Endothelial cell of umbilical vein (primary cell): ENCODE measurements at regions not wholly inside any gene's neighbourhood (a gene's known extent, or its start where the extent isn't known, plus 50 kb on each side); places are given as distances from the start of the nearest gene placed in this dataset.

Experiments
- BruUV-seq: library from RNA; stranded (reverse); fragments of 400-500 nt; replicated peaks from 2 replicates; lab custom pipeline; 2021; lab: Mats Ljungman, UMichigan
- CTCF ChIA-PET: fragments of 300-600, 350-600 bp; sonication (Branson Sonifier 250); formaldehyde crosslinking; loops from one replicate; lab custom pipeline; 2021; ENCODE audit warnings: antibody characterized with exemption, inconsistent platforms; lab: Charles Lee
- POLR2A ChIA-PET: fragments of 300-600, 350-600 bp; sonication (Branson Sonifier 250); formaldehyde crosslinking; loops from one replicate; lab custom pipeline; 2021; ENCODE audit warnings: antibody characterized with exemption, inconsistent platforms; lab: Charles Lee
- DNase-seq: peaks from one replicate; pipeline ENCODE4 v3.0.0-alpha.2; 2011; ENCODE audit warnings: low read depth, low spot score
- FAIRE-seq: peaks from 2 replicates; lab custom pipeline; 2011; peaks lifted over from hg19 to GRCh38; lab: Jason Lieb, UNC
- H2AFZ ChIP-seq: 2 replicates; pipeline ENCODE4 v1.6.0; 2012; ENCODE audit warnings: low read depth, low read length, control low read depth, inconsistent platforms
- H3K27ac ChIP-seq: 2 replicates; pipeline ENCODE4 v1.5.1; 2011; ENCODE audit warnings: low read depth, mild to moderate bottlenecking, control low read depth, low read length, moderate library complexity; ENCODE audit not compliant: insufficient read depth
- H3K27me3 ChIP-seq, 2 experiments: 2 replicates each; pipeline versions ENCODE4 v1.6.0 to v1.6.1; 2011; ENCODE audit warnings: low read length in 2 of 2, mixed read lengths in 1 of 2; ENCODE audit not compliant: control insufficient read depth in 2 of 2, insufficient read depth in 2 of 2
- H3K36me3 ChIP-seq, 2 experiments: 2 replicates in 1 of 2; 3 replicates in 1 of 2; pipeline ENCODE4 v1.5.1; 2011; ENCODE audit warnings: low read length in 2 of 2, mild to moderate bottlenecking in 1 of 2, moderate library complexity in 1 of 2; ENCODE audit not compliant: control insufficient read depth in 2 of 2, insufficient read depth in 2 of 2; ENCODE audit errors: extremely low read depth in 1 of 2
- H3K4me1 ChIP-seq: 3 replicates; pipeline ENCODE4 v1.5.1; 2011; ENCODE audit warnings: mild to moderate bottlenecking, low read length; ENCODE audit not compliant: control insufficient read depth, insufficient read depth; ENCODE audit errors: extremely low read depth
- H3K4me2 ChIP-seq: 2 replicates; pipeline ENCODE4 v1.6.1; 2011; ENCODE audit warnings: low read length, control low read depth, mixed read lengths; ENCODE audit not compliant: insufficient read depth
- H3K4me3 ChIP-seq, 3 experiments: fragments of 200-600 bp in 1 of 3; sonication (generic), shearing (Covaris generic) in 1 of 3; replicated peaks in 1 of 3; 2 replicates each; pipeline ENCODE4 v1.5.1; 2011 to 2016; ENCODE audit warnings: control low read depth in 3 of 3, low read length in 3 of 3, mild to moderate bottlenecking in 2 of 3, inconsistent platforms in 1 of 3, low read depth in 1 of 3, moderate library complexity in 1 of 3; ENCODE audit not compliant: insufficient read depth in 1 of 3
- H3K79me2 ChIP-seq: 2 replicates; pipeline ENCODE4 v1.6.0; 2012; ENCODE audit warnings: low read length, inconsistent platforms; ENCODE audit not compliant: control insufficient read depth, insufficient read depth
- H3K9ac ChIP-seq: replicated peaks from 2 replicates; pipeline ENCODE3; 2011; ENCODE audit warnings: low read length, control low read depth; ENCODE audit not compliant: insufficient read depth; ENCODE audit errors: extremely low read depth
- H3K9me1 ChIP-seq: replicated peaks from 3 replicates; pipeline ENCODE4 v1.6.0; 2011; ENCODE audit warnings: mild to moderate bottlenecking, low read length; ENCODE audit not compliant: control insufficient read depth, insufficient read depth; ENCODE audit errors: extremely low read depth
- H3K9me3 ChIP-seq: replicated peaks from 2 replicates; pipeline ENCODE4 v1.5.1; 2012; ENCODE audit warnings: low read length, inconsistent platforms; ENCODE audit not compliant: control insufficient read depth, insufficient read depth
- H4K20me1 ChIP-seq: replicated peaks from 2 replicates; pipeline ENCODE3; 2011; ENCODE audit warnings: mild to moderate bottlenecking, low read length; ENCODE audit not compliant: control insufficient read depth, insufficient read depth; ENCODE audit errors: extremely low read depth
- CTCF ChIP-seq, 2 donors: IDR thresholded peaks; 1 replicate in 1 of 2; 2 replicates in 1 of 2; pipeline ENCODE4 v1.5.1; 2011; ENCODE audit warnings: low read length in 2 of 2, mild to moderate bottlenecking in 2 of 2, moderate library complexity in 2 of 2, control low read depth in 1 of 2, inconsistent platforms in 1 of 2, low read depth in 1 of 2; ENCODE audit not compliant: insufficient read depth in 1 of 2; ENCODE audit errors: extremely low read depth in 1 of 2
- EZH2 ChIP-seq: IDR thresholded peaks from 2 replicates; pipeline ENCODE4 v1.6.1; 2012; ENCODE audit warnings: borderline replicate concordance, low read depth, mild to moderate bottlenecking, moderate library complexity, low read length, inconsistent platforms; ENCODE audit not compliant: severe bottlenecking
- FOS ChIP-seq: IDR thresholded peaks from 2 replicates; pipeline ENCODE4 v1.6.1; 2011; ENCODE audit warnings: mild to moderate bottlenecking, low read length, moderate library complexity, borderline replicate concordance; ENCODE audit not compliant: insufficient read depth
- GATA2 ChIP-seq: IDR thresholded peaks from 2 replicates; pipeline ENCODE4 v1.7.0; 2011; ENCODE audit warnings: low read depth, mild to moderate bottlenecking, moderate library complexity, mixed read lengths, low read length; ENCODE audit not compliant: insufficient read length, insufficient read depth
- JUN ChIP-seq: IDR thresholded peaks from 2 replicates; pipeline ENCODE4 v1.6.1; 2011; ENCODE audit warnings: borderline replicate concordance, low read depth; ENCODE audit not compliant: insufficient read length, insufficient read depth
- MAX ChIP-seq: IDR thresholded peaks from 2 replicates; pipeline ENCODE4 v1.6.1; 2011; ENCODE audit not compliant: insufficient read depth, insufficient read length
- MYC ChIP-seq: IDR thresholded peaks from one replicate; pipeline ENCODE4 v1.6.1; 2011; ENCODE audit warnings: mild to moderate bottlenecking, low read depth, low read length
- POLR2A ChIP-seq: IDR thresholded peaks from 2 replicates; pipeline ENCODE4 v1.6.1; 2012; ENCODE audit warnings: low read depth, mild to moderate bottlenecking, control low read depth, low read length
- POLR2AphosphoS5 ChIP-seq: IDR thresholded peaks from 2 replicates; pipeline ENCODE4 v1.6.1; 2012; ENCODE audit warnings: low read depth, mild to moderate bottlenecking, control low read depth, low read length, moderate library complexity; ENCODE audit not compliant: insufficient read depth
- dilution Hi-C: fragments of 300-500 bp; cut with MboI; formaldehyde crosslinking; loops from one replicate; pipeline ENCODE4 v1.15.0; 2019; ENCODE audit warnings: low sequenced_read_pairs; ENCODE audit not compliant: extremely low pct_ligation_motif_present
- intact Hi-C: fragments of 100-400 bp; cut with micrococcal nuclease; formaldehyde crosslinking; loops from one replicate; pipeline ENCODE4 v1.10.0; 2022

GRCh38 chr16:54503856-54504219, 217.3 kb upstream of the IRX3 start:
- no peak overlapping the region for H3K27ac ChIP-seq
- ChIA-PET CTCF (no interaction called here), POLR2A (no interaction called here)
- dilution Hi-C loops (no loop called here), intact Hi-C loops (no loop called here)
- no peak for DNase-seq
- no peak overlapping the region for H3K4me3 ChIP-seq
- no peak overlapping the region for H3K9ac ChIP-seq
- H3K27me3 ChIP-seq, result no peaks in the 10 kb centered on the region
- H3K9me1 ChIP-seq, result no peaks in the 10 kb centered on the region
- no peak for TF ChIP-seq GATA2
- no peak for TF ChIP-seq MAX
- no peak for TF ChIP-seq POLR2A
- TF ChIP-seq JUN, result no peak
- H3K4me1 ChIP-seq, result peaks cover 4% of the 10 kb centered on the region
- no peak for FAIRE-seq
- no TSS peak for BruUV-seq
- no peaks in the 10 kb centered on the region for H3K9me3 ChIP-seq
- H3K79me2 ChIP-seq, result no peaks in the 10 kb centered on the region
- no peaks in the 10 kb centered on the region for H3K36me3 ChIP-seq
- no peak overlapping the region for H2AFZ ChIP-seq
- H3K4me2 ChIP-seq, result no peak overlapping the region
- H4K20me1 ChIP-seq, result no peaks in the 10 kb centered on the region

GRCh38 chr16:54503011-54503855, 216.6 kb upstream of the IRX3 start:
- intact Hi-C loops (no loop called here), dilution Hi-C loops (no loop called here)
- Histone ChIP-seq H3K27ac (no peak overlapping the region), H3K27me3 (no peaks in the 10 kb centered on the region), H3K36me3 (no peaks in the 10 kb centered on the region), H3K9ac (no peak overlapping the region), H3K4me3 (no peak overlapping the region), H3K9me3 (no peaks in the 10 kb centered on the region), H3K9me1 (no peaks in the 10 kb centered on the region), H4K20me1 (no peaks in the 10 kb centered on the region), H3K79me2 (no peaks in the 10 kb centered on the region), H2AFZ (no peak overlapping the region), H3K4me2 (no peak overlapping the region), H3K4me1 (peaks cover 4% of the 10 kb centered on the region)
- POLR2A ChIA-PET, result no interaction called here
- TF ChIP-seq FOS (no peak), POLR2AphosphoS5 (no peak), CTCF (IDR thresholded peaks at IDR 0.05; ENCODE audit: extremely low read depth in 1 of 2, insufficient read depth in 1 of 2, low read depth in 1 of 2, low read length in 2 of 2) (no peak), POLR2A (no peak), MAX (no peak), EZH2 (no peak), GATA2 (no peak), JUN (no peak), MYC (no peak)
- FAIRE-seq (no peak), DNase-seq (no peak)
- no TSS peak for BruUV-seq
- CTCF ChIA-PET, result no interaction called here
